ENCODE measurements at regions not wholly inside any gene's neighbourhood (a gene's known extent, or its start where the extent isn't known, plus 50 kb on each side); places are given as distances from the start of the nearest gene placed in this dataset.

DNA sequence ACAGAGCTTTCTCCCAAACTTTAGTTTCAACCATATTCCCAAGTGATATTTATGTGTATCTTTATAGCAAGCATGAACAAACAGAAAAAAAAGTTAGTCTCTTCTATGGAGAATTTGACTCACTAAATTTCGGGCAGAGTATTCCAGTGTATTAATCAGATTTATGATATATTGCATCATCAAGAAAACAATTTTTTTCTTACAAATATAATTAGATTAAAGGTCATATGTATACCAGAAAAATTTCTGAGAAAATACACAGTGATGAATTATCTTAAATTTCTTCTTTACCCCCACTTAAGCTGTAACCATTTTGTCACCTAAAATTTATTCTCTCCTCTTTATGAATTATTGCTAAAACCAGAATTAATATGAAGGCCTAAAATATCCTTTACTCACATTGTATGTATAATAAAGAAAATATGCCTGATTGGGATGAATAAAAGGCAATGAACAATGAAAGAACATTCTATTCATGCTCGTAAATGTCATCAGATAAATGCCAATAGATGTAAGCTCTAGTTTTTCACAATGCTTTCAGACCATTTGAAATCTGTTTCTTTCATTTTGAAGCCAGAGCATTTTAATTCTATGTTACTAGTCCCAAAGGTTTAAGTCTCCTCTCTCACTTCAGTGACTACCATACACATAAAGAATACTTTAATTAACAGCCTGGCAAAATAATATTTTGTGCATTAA, 192.1 kb downstream of the HGF start:
- TF ChIP-seq, protein P1, sequence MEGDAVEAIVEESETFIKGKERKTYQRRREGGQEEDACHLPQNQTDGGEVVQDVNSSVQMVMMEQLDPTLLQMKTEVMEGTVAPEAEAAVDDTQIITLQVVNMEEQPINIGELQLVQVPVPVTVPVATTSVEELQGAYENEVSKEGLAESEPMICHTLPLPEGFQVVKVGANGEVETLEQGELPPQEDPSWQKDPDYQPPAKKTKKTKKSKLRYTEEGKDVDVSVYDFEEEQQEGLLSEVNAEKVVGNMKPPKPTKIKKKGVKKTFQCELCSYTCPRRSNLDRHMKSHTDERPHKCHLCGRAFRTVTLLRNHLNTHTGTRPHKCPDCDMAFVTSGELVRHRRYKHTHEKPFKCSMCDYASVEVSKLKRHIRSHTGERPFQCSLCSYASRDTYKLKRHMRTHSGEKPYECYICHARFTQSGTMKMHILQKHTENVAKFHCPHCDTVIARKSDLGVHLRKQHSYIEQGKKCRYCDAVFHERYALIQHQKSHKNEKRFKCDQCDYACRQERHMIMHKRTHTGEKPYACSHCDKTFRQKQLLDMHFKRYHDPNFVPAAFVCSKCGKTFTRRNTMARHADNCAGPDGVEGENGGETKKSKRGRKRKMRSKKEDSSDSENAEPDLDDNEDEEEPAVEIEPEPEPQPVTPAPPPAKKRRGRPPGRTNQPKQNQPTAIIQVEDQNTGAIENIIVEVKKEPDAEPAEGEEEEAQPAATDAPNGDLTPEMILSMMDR (IDR thresholded peaks at IDR 0.05; ENCODE audit: low read depth, low read length): no peak
- no peak for TF ChIP-seq MAX (IDR thresholded peaks at IDR 0.05; ENCODE audit: low read depth, low read length)
- no peak for TF ChIP-seq POLR2A (IDR thresholded peaks at IDR 0.05; ENCODE audit: extremely low read depth, insufficient read length)
